Nephron (organoid): ENCODE measurements at regions not wholly inside any gene's neighbourhood (a gene's known extent, or its start where the extent isn't known, plus 50 kb on each side); places are given as distances from the start of the nearest gene placed in this dataset.

Experiments used
- H3K27ac Mint-ChIP-seq, 3 experiments: 2 replicates each; pipeline ENCODE4 v1.8.0; 2020; ENCODE audit warnings: mixed read lengths in 3 of 3, mild to moderate bottlenecking in 2 of 3, moderate library complexity in 1 of 3
- H3K27me3 Mint-ChIP-seq: 2 replicates; pipeline ENCODE4 v1.8.0; 2021; ENCODE audit warnings: low read depth, mild to moderate bottlenecking, moderate library complexity, mixed read lengths
- H3K36me3 Mint-ChIP-seq: 2 replicates; pipeline ENCODE4 v1.8.0; 2020; ENCODE audit warnings: low read depth, mixed read lengths
- H3K4me1 Mint-ChIP-seq: 2 replicates; pipeline ENCODE4 v1.8.0; 2020; ENCODE audit warnings: mixed read lengths
- H3K4me3 Mint-ChIP-seq, 3 experiments: 2 replicates each; pipeline ENCODE4 v1.8.0; 2020; ENCODE audit warnings: mild to moderate bottlenecking in 3 of 3, mixed read lengths in 3 of 3, moderate library complexity in 2 of 3
- H3K9me3 Mint-ChIP-seq: 2 replicates; pipeline ENCODE4 v1.8.0; 2020; ENCODE audit warnings: mixed read lengths
- TF ChIP-seq, protein P1 (sequence below), 3 experiments: fragments of 200-600 bp; sonication (generic); IDR thresholded peaks; one replicate each; pipeline ENCODE4 v1.5.0; 2021; ENCODE audit warnings: antibody characterized with exemption in 3 of 3; ENCODE audit not compliant: unreplicated experiment in 3 of 3

GRCh38 chr3:66604481-66604880 lies 103.7 kb upstream of the LRIG1 start:
- Mint-ChIP-seq H3K36me3 (no peaks in the 10 kb centered on the region), H3K27me3 (peaks cover 5% of the 10 kb centered on the region), H3K4me1 (peaks cover 21% of the 10 kb centered on the region), H3K4me3 (no peak overlapping the region), H3K27ac (no peak overlapping the region), H3K9me3 (no peaks in the 10 kb centered on the region)
- TF ChIP-seq, protein P1, sequence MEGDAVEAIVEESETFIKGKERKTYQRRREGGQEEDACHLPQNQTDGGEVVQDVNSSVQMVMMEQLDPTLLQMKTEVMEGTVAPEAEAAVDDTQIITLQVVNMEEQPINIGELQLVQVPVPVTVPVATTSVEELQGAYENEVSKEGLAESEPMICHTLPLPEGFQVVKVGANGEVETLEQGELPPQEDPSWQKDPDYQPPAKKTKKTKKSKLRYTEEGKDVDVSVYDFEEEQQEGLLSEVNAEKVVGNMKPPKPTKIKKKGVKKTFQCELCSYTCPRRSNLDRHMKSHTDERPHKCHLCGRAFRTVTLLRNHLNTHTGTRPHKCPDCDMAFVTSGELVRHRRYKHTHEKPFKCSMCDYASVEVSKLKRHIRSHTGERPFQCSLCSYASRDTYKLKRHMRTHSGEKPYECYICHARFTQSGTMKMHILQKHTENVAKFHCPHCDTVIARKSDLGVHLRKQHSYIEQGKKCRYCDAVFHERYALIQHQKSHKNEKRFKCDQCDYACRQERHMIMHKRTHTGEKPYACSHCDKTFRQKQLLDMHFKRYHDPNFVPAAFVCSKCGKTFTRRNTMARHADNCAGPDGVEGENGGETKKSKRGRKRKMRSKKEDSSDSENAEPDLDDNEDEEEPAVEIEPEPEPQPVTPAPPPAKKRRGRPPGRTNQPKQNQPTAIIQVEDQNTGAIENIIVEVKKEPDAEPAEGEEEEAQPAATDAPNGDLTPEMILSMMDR (IDR thresholded peaks at IDR 0.05; ENCODE audit: unreplicated experiment in 3 of 3): no peak

DNA sequence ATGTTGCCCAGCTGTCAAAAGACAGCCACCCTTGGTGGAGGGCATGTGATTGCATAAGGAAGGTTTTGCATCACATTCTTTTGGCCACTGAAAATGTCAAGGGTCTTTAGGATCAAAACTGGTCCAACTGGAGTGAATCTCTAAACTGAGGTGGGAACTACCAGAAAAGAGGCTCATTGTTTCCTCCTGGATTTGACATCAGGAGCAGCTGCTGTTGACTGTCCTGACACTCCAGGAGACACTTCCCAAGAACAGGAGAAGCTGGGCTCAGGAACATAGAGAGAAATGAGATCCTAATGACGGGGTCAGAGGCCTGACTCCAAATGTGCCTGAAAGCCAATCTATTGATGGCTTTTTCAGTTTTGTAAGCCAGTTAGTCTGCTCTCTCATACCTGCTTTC lies 105.3 kb upstream of the LRIG1 start:
- TF ChIP-seq, protein P1 (IDR thresholded peaks at IDR 0.05; ENCODE audit: unreplicated experiment in 3 of 3): no peak
- Mint-ChIP-seq H3K27ac (no peak overlapping the region), H3K27me3 (no peaks in the 10 kb centered on the region), H3K4me1 (peaks cover 33% of the 10 kb centered on the region), H3K9me3 (no peaks in the 10 kb centered on the region), H3K36me3 (no peaks in the 10 kb centered on the region), H3K4me3 (no peak overlapping the region)

DNA sequence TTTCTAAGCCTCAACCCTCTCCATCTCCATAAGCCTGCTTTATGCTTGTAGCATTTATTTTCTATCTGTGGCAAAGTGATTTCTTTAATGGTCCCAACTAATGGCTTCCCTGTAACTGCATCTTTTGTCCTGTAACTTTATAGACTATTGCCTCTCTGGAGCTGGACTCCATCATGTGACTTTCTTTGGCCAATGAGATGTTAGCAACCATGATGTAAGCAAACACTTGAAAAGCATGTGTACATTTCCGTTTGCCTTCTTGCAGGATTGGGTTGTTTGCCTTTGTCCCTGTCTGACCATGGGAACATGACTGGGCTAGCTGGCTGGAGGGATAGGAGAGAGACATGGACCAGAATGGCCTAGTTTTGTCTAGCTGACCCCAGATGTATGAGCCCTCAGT lies 106.0 kb upstream of the LRIG1 start:
- TF ChIP-seq, protein P1 (IDR thresholded peaks at IDR 0.05; ENCODE audit: unreplicated experiment in 3 of 3): no peak
- no peaks in the 10 kb centered on the region for H3K9me3 Mint-ChIP-seq
- no peak overlapping the region for H3K4me3 Mint-ChIP-seq
- H3K36me3 Mint-ChIP-seq: no peaks in the 10 kb centered on the region
- no peak overlapping the region for H3K27ac Mint-ChIP-seq
- no peaks in the 10 kb centered on the region for H3K27me3 Mint-ChIP-seq
- H3K4me1 Mint-ChIP-seq: peaks cover 33% of the 10 kb centered on the region

- TF ChIP-seq, protein P1 (IDR thresholded peaks at IDR 0.05; ENCODE audit: unreplicated experiment in 3 of 3): no peak
- Mint-ChIP-seq H3K27ac (peak overlapping the region; percentile 14 to 91 (median 75)), H3K4me3 (no peak overlapping the region), H3K9me3 (no peaks in the 10 kb centered on the region), H3K4me1 (peaks cover 15% of the 10 kb centered on the region), H3K36me3 (no peaks in the 10 kb centered on the region), H3K27me3 (no peaks in the 10 kb centered on the region)
Measured at GRCh38 chr3:66609660-66610561, 109.1 kb upstream of the LRIG1 start.

- H3K9me3 Mint-ChIP-seq: no peaks in the 10 kb centered on the region
- H3K4me3 Mint-ChIP-seq: no peak overlapping the region
- H3K4me1 Mint-ChIP-seq: peaks cover 15% of the 10 kb centered on the region
- H3K36me3 Mint-ChIP-seq: no peaks in the 10 kb centered on the region
- H3K27ac Mint-ChIP-seq: peak overlapping the region in 1 of 3 experiments; percentile 91
- H3K27me3 Mint-ChIP-seq: no peaks in the 10 kb centered on the region
- TF ChIP-seq, protein P1 (IDR thresholded peaks at IDR 0.05; ENCODE audit: unreplicated experiment in 3 of 3): no peak
Measured at GRCh38 chr3:66610562-66610909, 109.7 kb upstream of the LRIG1 start.
